Activated CD4-positive, alpha-beta T cell treated with anti-CD3 and anti-CD28 coated beads, Interleukin-2, amount 50 U/mL, for 1 hour (primary cell): ENCODE measurements at regions not wholly inside any gene's neighbourhood (a gene's known extent, or its start where the extent isn't known, plus 50 kb on each side); places are given as distances from the start of the nearest gene placed in this dataset.

ENCODE experiments used
- DNase-seq: peaks from one replicate; pipeline ENCODE4 v3.0.0-alpha.2; 2020

GRCh38 chr6:142561511-142562265 lies 259.9 kb downstream of the ADGRG6 start:
- no peak for DNase-seq

GRCh38 chr6:142562865-142563264 lies 261.1 kb downstream of the ADGRG6 start:
- DNase-seq: no peak

GRCh38 chr6:142566628-142567396 lies 265.0 kb downstream of the ADGRG6 start:
- peak; percentile 55 for DNase-seq

- no peak for DNase-seq
Measured at GRCh38 chr6:142567461-142567860, 265.7 kb downstream of the ADGRG6 start.

- no peak for DNase-seq
Measured at GRCh38 chr6:142568857-142569597, 267.2 kb downstream of the ADGRG6 start.

GRCh38 chr6:142569676-142570075 lies 267.9 kb downstream of the ADGRG6 start:
- DNase-seq: no peak

GRCh38 chr6:142570221-142570671 lies 268.4 kb downstream of the ADGRG6 start:
- DNase-seq: no peak

- DNase-seq: no peak
Measured at GRCh38 chr6:142592876-142593275, 291.1 kb downstream of the ADGRG6 start.

- DNase-seq: no peak
Measured at GRCh38 chr6:142597836-142598235, 296.0 kb downstream of the ADGRG6 start.

GRCh38 chr6:142601427-142601826 lies 299.6 kb downstream of the ADGRG6 start:
- DNase-seq: no peak

GRCh38 chr6:142602972-142603371 lies 301.2 kb downstream of the ADGRG6 start:
- DNase-seq: no peak

- no peak for DNase-seq
Measured at GRCh38 chr6:142605922-142606485, 304.2 kb downstream of the ADGRG6 start.

GRCh38 chr6:142612956-142613355 lies 311.1 kb downstream of the ADGRG6 start:
- DNase-seq: no peak

GRCh38 chr6:142613981-142614380 lies 312.2 kb downstream of the ADGRG6 start:
- no peak for DNase-seq

GRCh38 chr6:142617158-142617557 lies 315.4 kb downstream of the ADGRG6 start:
- no peak for DNase-seq

- DNase-seq: no peak
Measured at GRCh38 chr6:142621822-142622221, 320.0 kb downstream of the ADGRG6 start.

GRCh38 chr6:142624978-142625715 lies 319.8 kb downstream of the HIVEP2 start:
- DNase-seq: no peak

GRCh38 chr6:142627474-142627873 lies 317.5 kb downstream of the HIVEP2 start:
- no peak for DNase-seq

- no peak for DNase-seq
Measured at GRCh38 chr6:142631517-142632385, 313.2 kb downstream of the HIVEP2 start.

- no peak for DNase-seq
Measured at GRCh38 chr6:142633317-142633716, 311.7 kb downstream of the HIVEP2 start.

- DNase-seq: no peak
Measured at GRCh38 chr6:142635130-142635529, 309.8 kb downstream of the HIVEP2 start.
